Upper lobe of left lung (tissue), 6 donors: ENCODE measurements at regions not wholly inside any gene's neighbourhood (a gene's known extent, or its start where the extent isn't known, plus 50 kb on each side); places are given as distances from the start of the nearest gene placed in this dataset.
A peak's percentile ranks its signal among the peaks of the same experiment; 100 is the strongest.

Experiments used
- ATAC-seq, 2 donors: fragments of 200-7000 bp; cut with Tn5 transposase; one replicate each; pipeline ENCODE4 v1.9.1; 2022; ENCODE audit warnings: mild to moderate bottlenecking in 2 of 2, moderate library complexity in 2 of 2; ENCODE audit not compliant: low FRiP score in 2 of 2
- DNase-seq, 2 donors: peaks; one replicate each; pipeline ENCODE4 v3.0.0-alpha.2; 2019 to 2020
- H3K27ac ChIP-seq, 4 donors: fragments of 200-600 bp; sonication (generic); one replicate each; pipeline ENCODE4 v1.5.1; 2016 to 2019
- H3K27me3 ChIP-seq, 4 donors: fragments of 200-600 bp; sonication (generic); one replicate each; pipeline ENCODE4 v1.5.1; 2017 to 2019
- H3K36me3 ChIP-seq, 4 donors: fragments of 200-600 bp; sonication (generic); one replicate each; pipeline ENCODE4 v1.5.1; 2016 to 2019
- H3K4me1 ChIP-seq, 4 donors: fragments of 200-600 bp; sonication (generic); one replicate each; pipeline ENCODE4 v1.5.1; 2018 to 2019
- H3K4me3 ChIP-seq, 4 donors: fragments of 200-600 bp; sonication (generic); one replicate each; pipeline ENCODE4 v1.5.1; 2017 to 2019; ENCODE audit warnings: mild to moderate bottlenecking in 2 of 4, moderate library complexity in 1 of 4
- H3K9me3 ChIP-seq, 4 donors: fragments of 200-600 bp; sonication (generic); one replicate each; pipeline ENCODE4 v1.5.1; 2018 to 2019
- EP300 ChIP-seq, 4 donors: sonication (generic); formaldehyde crosslinking; IDR thresholded peaks; one replicate each; pipeline ENCODE4 v1.5.1; 2017; ENCODE audit warnings: antibody characterized with exemption in 4 of 4, control low read depth in 2 of 4
- POLR2A ChIP-seq, 4 donors: fragments of 450-650 bp; IDR thresholded peaks; one replicate each; pipeline ENCODE4 v1.5.1; 2016 to 2017; ENCODE audit warnings: antibody characterized with exemption in 4 of 4, mild to moderate bottlenecking in 2 of 4
- POLR2AphosphoS5 ChIP-seq, 2 donors: sonication (generic); formaldehyde crosslinking; IDR thresholded peaks; one replicate each; pipeline ENCODE4 v1.5.1; 2017; ENCODE audit warnings: antibody characterized with exemption in 2 of 2
- WGBS, 2 donors: methylation state at CpG; one replicate each; pipeline ENCODE4 v1.1.5; 2017 to 2018; 5-methylcytosine and 5-hydroxymethylcytosine counted together
- TF ChIP-seq, protein P1 (sequence below), 6 experiments: fragments of 450-650 bp in 4 of 6; fragments of 200-600 bp in 2 of 6; sonication (generic) in 2 of 6; IDR thresholded peaks; one replicate each; pipeline ENCODE4 v1.5.1; 2016 to 2019; ENCODE audit warnings: antibody characterized with exemption in 6 of 6
- donor health status: DM: no; HTN: no; CAD: no; lungs with moderate emphysema.
- donor health status: DM: no; HTN: yes; CAD: no; lungs with severe emphysema.

DNA sequence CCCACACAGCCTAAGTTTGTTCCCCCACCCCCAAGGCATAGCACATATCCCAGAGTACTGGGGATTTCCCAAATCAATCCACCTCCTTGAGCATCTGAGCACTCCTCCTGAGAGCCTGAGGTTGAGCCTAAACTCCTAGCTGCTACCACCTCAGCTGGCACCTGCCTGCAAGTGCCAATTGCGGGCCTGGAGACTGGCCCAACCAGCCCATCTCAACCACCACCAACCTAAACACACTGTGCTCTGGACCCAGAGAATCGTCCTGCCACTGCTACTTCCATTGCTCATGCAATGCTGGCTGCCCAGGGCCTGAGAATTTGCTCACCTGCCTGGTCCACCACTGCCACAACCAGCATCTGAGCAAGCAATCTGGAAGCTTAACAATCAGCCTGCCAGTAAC, 177.1 kb downstream of the FGF13 start:
- no peak overlapping the region for H3K27ac ChIP-seq
- TF ChIP-seq POLR2AphosphoS5 (IDR thresholded peaks at IDR 0.05) (no peak), EP300 (IDR thresholded peaks at IDR 0.05) (no peak), POLR2A (IDR thresholded peaks at IDR 0.05) (no peak)
- TF ChIP-seq, protein P1, sequence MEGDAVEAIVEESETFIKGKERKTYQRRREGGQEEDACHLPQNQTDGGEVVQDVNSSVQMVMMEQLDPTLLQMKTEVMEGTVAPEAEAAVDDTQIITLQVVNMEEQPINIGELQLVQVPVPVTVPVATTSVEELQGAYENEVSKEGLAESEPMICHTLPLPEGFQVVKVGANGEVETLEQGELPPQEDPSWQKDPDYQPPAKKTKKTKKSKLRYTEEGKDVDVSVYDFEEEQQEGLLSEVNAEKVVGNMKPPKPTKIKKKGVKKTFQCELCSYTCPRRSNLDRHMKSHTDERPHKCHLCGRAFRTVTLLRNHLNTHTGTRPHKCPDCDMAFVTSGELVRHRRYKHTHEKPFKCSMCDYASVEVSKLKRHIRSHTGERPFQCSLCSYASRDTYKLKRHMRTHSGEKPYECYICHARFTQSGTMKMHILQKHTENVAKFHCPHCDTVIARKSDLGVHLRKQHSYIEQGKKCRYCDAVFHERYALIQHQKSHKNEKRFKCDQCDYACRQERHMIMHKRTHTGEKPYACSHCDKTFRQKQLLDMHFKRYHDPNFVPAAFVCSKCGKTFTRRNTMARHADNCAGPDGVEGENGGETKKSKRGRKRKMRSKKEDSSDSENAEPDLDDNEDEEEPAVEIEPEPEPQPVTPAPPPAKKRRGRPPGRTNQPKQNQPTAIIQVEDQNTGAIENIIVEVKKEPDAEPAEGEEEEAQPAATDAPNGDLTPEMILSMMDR (IDR thresholded peaks at IDR 0.05), result no peak
- no peak for ATAC-seq
- no peaks in the 10 kb centered on the region for H3K36me3 ChIP-seq
- no peak overlapping the region for H3K4me3 ChIP-seq
- DNase-seq, result no peak
- H3K27me3 ChIP-seq, result no peaks in the 10 kb centered on the region
- no peaks in the 10 kb centered on the region for H3K4me1 ChIP-seq
- WGBS, 2 donors, result 58 to 80% methylated on average over 1 to 2 of the region's 2 CpGs
- no peaks in the 10 kb centered on the region for H3K9me3 ChIP-seq

DNA sequence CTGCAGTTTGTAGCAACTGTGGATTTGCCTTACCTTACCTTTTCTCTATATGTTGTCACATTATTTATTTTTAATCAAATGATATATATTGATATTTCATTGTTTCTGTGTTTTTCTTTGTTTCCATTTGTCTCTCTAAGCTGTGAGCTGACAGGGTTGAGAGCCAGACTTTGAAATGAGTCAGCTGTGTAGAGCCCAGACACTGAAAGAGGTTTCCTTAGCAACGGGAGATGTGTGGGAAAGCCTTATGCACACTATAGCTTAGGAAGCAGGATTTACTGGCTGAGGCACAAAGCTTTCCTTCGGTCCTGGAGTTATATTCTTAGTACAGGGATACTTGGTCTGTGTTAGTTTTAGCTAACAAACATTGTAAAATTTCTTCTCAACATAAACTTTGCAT, 192.2 kb downstream of the FGF13 start:
- H3K4me1 ChIP-seq, result no peaks in the 10 kb centered on the region
- H3K9me3 ChIP-seq, result no peaks in the 10 kb centered on the region
- ATAC-seq (no peak), DNase-seq (no peak)
- H3K27ac ChIP-seq, result no peak overlapping the region
- TF ChIP-seq POLR2AphosphoS5 (IDR thresholded peaks at IDR 0.05), result no peak
- H3K27me3 ChIP-seq, result no peaks in the 10 kb centered on the region
- WGBS, 2 donors, result 0 to 40% methylated on average over 2 of the region's 2 CpGs
- no peak overlapping the region for H3K4me3 ChIP-seq
- no peaks in the 10 kb centered on the region for H3K36me3 ChIP-seq

DNA sequence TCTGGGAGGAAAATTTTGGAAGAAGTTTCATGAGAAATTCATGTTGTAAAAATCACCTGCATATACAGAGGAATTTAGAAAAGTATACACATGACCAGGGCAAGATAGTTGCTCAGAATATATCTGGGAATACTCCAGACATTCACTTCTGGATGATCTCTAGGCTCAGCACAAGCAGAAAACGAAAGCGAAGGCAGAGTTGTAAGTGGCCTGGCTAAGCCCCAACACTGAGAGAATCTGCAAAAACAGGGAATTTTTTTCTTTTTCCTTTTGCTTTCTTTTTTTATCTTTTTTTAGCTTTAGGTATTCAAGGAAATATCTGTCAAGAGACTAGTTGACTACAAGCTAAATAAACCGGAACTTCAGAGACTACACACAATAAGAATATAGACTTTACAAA, 207.2 kb downstream of the FGF13 start:
- ATAC-seq (no peak), DNase-seq (no peak)
- WGBS, 2 donors, result 62 to 65% methylated on average over 3 of the region's 3 CpGs
- Histone ChIP-seq H3K9me3 (no peaks in the 10 kb centered on the region), H3K27me3 (no peaks in the 10 kb centered on the region), H3K4me1 (no peaks in the 10 kb centered on the region), H3K27ac (no peak overlapping the region), H3K4me3 (no peak overlapping the region), H3K36me3 (no peaks in the 10 kb centered on the region)
- TF ChIP-seq EP300 (IDR thresholded peaks at IDR 0.05) (no peak), POLR2A (IDR thresholded peaks at IDR 0.05) (no peak), POLR2AphosphoS5 (IDR thresholded peaks at IDR 0.05) (no peak)
- TF ChIP-seq, protein P1 (IDR thresholded peaks at IDR 0.05), result no peak

DNA sequence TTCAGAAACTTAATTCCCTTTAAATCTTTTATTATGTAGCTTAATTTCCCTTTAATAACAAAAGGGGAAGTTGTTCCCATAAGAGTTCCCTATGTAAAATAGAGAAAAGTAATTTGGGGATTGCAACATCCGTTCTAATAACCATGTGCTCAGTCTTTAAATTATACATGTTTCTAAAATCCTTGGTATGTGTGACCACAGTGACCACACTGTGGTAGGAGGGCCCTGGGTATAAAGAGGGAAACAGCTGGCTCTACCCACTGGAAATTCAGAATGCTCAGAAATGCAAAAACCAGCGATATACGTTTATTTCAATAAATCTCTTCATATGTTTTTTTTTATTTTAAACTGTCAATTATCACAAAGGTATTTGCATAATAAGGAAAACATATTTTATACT, 219.1 kb downstream of the FGF13 start:
- H3K4me3 ChIP-seq, result no peak overlapping the region
- no peak overlapping the region for H3K27ac ChIP-seq
- 77 to 80% methylated on average over 3 of the region's 3 CpGs for WGBS, 2 donors
- H3K9me3 ChIP-seq, result no peaks in the 10 kb centered on the region
- TF ChIP-seq EP300 (IDR thresholded peaks at IDR 0.05) (no peak), POLR2A (IDR thresholded peaks at IDR 0.05) (no peak), POLR2AphosphoS5 (IDR thresholded peaks at IDR 0.05) (no peak)
- TF ChIP-seq, protein P1 (IDR thresholded peaks at IDR 0.05), result no peak
- H3K36me3 ChIP-seq, result no peaks in the 10 kb centered on the region
- ATAC-seq (no peak), DNase-seq (no peak)
- H3K4me1 ChIP-seq, result no peaks in the 10 kb centered on the region
- H3K27me3 ChIP-seq, result no peaks in the 10 kb centered on the region

DNA sequence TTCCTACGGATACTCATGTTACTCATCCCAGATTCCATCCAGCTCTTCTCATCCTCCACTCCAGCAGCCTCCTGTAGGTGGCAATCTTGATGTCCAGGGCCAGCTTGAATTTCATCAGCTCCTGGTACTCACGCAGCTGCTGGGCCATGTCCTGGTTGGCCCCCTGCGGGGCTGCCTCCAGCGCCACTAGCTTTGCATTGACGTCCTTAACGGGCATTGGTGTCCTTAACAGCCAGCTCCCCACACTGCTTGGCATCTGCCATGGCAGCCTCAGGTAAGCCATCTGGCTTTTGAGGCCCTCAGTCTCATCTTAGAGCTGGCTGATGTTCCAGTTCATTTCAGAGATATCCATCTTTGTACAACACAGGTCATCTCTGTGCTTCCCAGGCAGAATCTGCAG, 223.7 kb downstream of the FGF13 start:
- Histone ChIP-seq H3K4me3 (no peak overlapping the region), H3K27ac (no peak overlapping the region), H3K9me3 (no peaks in the 10 kb centered on the region), H3K36me3 (no peaks in the 10 kb centered on the region), H3K27me3 (no peaks in the 10 kb centered on the region), H3K4me1 (no peaks in the 10 kb centered on the region)
- ATAC-seq (no peak), DNase-seq (peak in 1 of 2 donors; percentile 9)
- 82 to 94% methylated on average over 3 to 6 of the region's 6 CpGs for WGBS, 2 donors
- TF ChIP-seq, protein P1 (IDR thresholded peaks at IDR 0.05), result no peak
- TF ChIP-seq POLR2AphosphoS5 (IDR thresholded peaks at IDR 0.05) (no peak), POLR2A (IDR thresholded peaks at IDR 0.05) (no peak), EP300 (IDR thresholded peaks at IDR 0.05) (no peak)
